ENCODE measurements at regions not wholly inside any gene's neighbourhood (a gene's known extent, or its start where the extent isn't known, plus 50 kb on each side); places are given as distances from the start of the nearest gene placed in this dataset.

DNA sequence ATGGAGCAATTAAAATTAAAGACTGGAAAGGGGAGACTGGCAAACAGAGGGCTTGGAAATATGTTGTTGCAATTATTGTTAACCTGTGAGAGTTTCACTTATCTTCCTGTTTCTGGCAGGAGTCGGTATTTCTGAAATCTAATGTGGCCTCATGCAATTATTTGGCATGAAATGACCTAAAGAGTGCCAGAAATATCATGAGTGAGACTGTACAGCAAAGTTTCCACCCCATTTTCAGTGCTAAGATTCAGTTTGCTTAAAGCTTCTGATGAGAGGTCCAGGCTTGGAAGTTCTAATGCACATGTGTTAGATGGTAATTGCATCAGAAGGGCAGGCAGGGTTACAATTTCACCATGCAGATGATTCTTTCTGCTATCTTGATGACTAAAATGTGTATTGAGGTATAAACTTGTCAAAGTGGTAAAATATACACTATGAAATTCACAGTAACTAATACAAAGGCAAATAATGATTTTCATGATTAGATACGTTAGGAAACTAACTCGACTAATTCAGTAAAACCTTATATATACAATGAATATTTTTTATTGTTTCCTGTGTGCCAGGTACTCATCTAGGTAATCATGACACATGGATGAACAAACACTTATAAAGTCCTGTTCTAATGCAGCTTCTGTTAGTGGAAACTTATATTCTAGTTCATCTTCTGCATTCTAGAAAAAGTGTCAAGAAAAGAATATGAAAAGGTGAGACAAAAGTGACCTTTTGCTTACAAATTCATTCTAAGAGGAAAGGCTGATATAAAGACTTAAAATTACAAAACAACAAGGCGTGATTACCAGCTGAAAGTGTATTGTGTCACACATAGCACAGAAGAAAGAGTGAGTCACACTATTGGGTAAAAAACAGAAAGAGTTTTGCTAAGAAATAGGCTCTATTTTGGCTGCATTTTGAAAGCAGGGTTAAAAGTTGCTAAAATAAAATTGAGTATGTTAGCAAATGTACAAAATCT is 533.4 kb upstream of the SEMA3D start:
- no peaks in the 10 kb centered on the region for H3K9me3 ChIP-seq (ENCODE audit: insufficient read depth, low read length, severe bottlenecking)
- DNase-seq (no peak), ATAC-seq (ENCODE audit: insufficient read depth, low read depth) (no peak)
- H3K4me2 ChIP-seq (ENCODE audit: insufficient read depth, low read length), result no peak overlapping the region
- no peaks in the 10 kb centered on the region for H4K20me1 ChIP-seq (ENCODE audit: insufficient read depth, low read length)
- H3K4me3 ChIP-seq (ENCODE audit: low read depth in 1 of 2, low read length in 2 of 2), result no peak overlapping the region
- H2AFZ ChIP-seq (ENCODE audit: low read depth, low read length), result no peak overlapping the region
- H3K79me2 ChIP-seq (ENCODE audit: insufficient read depth, low read length), result no peaks in the 10 kb centered on the region
- H3K4me1 ChIP-seq (ENCODE audit: insufficient read depth, low read length), result no peaks in the 10 kb centered on the region
- no peak for TF ChIP-seq EZH2 (IDR thresholded peaks at IDR 0.05; ENCODE audit: borderline replicate concordance, low read depth, low read length, severe bottlenecking)
- TF ChIP-seq, protein P1, sequence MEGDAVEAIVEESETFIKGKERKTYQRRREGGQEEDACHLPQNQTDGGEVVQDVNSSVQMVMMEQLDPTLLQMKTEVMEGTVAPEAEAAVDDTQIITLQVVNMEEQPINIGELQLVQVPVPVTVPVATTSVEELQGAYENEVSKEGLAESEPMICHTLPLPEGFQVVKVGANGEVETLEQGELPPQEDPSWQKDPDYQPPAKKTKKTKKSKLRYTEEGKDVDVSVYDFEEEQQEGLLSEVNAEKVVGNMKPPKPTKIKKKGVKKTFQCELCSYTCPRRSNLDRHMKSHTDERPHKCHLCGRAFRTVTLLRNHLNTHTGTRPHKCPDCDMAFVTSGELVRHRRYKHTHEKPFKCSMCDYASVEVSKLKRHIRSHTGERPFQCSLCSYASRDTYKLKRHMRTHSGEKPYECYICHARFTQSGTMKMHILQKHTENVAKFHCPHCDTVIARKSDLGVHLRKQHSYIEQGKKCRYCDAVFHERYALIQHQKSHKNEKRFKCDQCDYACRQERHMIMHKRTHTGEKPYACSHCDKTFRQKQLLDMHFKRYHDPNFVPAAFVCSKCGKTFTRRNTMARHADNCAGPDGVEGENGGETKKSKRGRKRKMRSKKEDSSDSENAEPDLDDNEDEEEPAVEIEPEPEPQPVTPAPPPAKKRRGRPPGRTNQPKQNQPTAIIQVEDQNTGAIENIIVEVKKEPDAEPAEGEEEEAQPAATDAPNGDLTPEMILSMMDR (IDR thresholded peaks at IDR 0.05; ENCODE audit: borderline replicate concordance, extremely low read depth, low read length, poor library complexity, severe bottlenecking), result no peak
- H3K36me3 ChIP-seq (ENCODE audit: insufficient read depth, low read length), result no peaks in the 10 kb centered on the region
- no peaks in the 10 kb centered on the region for H3K27me3 ChIP-seq (ENCODE audit: insufficient read depth, low read length, poor library complexity)
- H3K27ac ChIP-seq (ENCODE audit: low read length), result no peak overlapping the region
- no peak overlapping the region for H3K9ac ChIP-seq (ENCODE audit: low read depth, low read length)

- no peak for TF ChIP-seq EZH2 (IDR thresholded peaks at IDR 0.05; ENCODE audit: borderline replicate concordance, low read depth, low read length, severe bottlenecking)
- TF ChIP-seq, protein P1 (IDR thresholded peaks at IDR 0.05; ENCODE audit: borderline replicate concordance, extremely low read depth, low read length, poor library complexity, severe bottlenecking), result no peak
- no peak overlapping the region for H2AFZ ChIP-seq (ENCODE audit: low read depth, low read length)
- ATAC-seq (ENCODE audit: insufficient read depth, low read depth), result no peak
These were observed 529.5 kb upstream of the SEMA3D start for GRCh38 chr7:85716353-85716752.

GRCh38 chr7:85714951-85715350 is 528.1 kb upstream of the SEMA3D start:
- no peak overlapping the region for H2AFZ ChIP-seq (ENCODE audit: low read depth, low read length)
- H3K9ac ChIP-seq (ENCODE audit: low read depth, low read length), result no peak overlapping the region
- no peaks in the 10 kb centered on the region for H3K9me3 ChIP-seq (ENCODE audit: insufficient read depth, low read length, severe bottlenecking)
- DNase-seq (no peak), ATAC-seq (ENCODE audit: insufficient read depth, low read depth) (no peak)
- H4K20me1 ChIP-seq (ENCODE audit: insufficient read depth, low read length), result no peaks in the 10 kb centered on the region
- no peak overlapping the region for H3K4me3 ChIP-seq (ENCODE audit: low read depth in 1 of 2, low read length in 2 of 2)
- no peaks in the 10 kb centered on the region for H3K36me3 ChIP-seq (ENCODE audit: insufficient read depth, low read length)
- no peak overlapping the region for H3K27ac ChIP-seq (ENCODE audit: low read length)
- H3K4me1 ChIP-seq (ENCODE audit: insufficient read depth, low read length), result no peaks in the 10 kb centered on the region
- TF ChIP-seq EZH2 (IDR thresholded peaks at IDR 0.05; ENCODE audit: borderline replicate concordance, low read depth, low read length, severe bottlenecking), result no peak
- TF ChIP-seq, protein P1 (IDR thresholded peaks at IDR 0.05; ENCODE audit: borderline replicate concordance, extremely low read depth, low read length, poor library complexity, severe bottlenecking), result no peak
- no peak overlapping the region for H3K4me2 ChIP-seq (ENCODE audit: insufficient read depth, low read length)
- no peaks in the 10 kb centered on the region for H3K79me2 ChIP-seq (ENCODE audit: insufficient read depth, low read length)
- H3K27me3 ChIP-seq (ENCODE audit: insufficient read depth, low read length, poor library complexity), result no peaks in the 10 kb centered on the region

More at GRCh38 chr7:85716353-85716752, 529.5 kb upstream of the SEMA3D start:
- no peaks in the 10 kb centered on the region for H3K79me2 ChIP-seq (ENCODE audit: insufficient read depth, low read length)
- no peak for DNase-seq
- no peaks in the 10 kb centered on the region for H4K20me1 ChIP-seq (ENCODE audit: insufficient read depth, low read length)
- H3K4me1 ChIP-seq (ENCODE audit: insufficient read depth, low read length), result no peaks in the 10 kb centered on the region
- no peak overlapping the region for H3K9ac ChIP-seq (ENCODE audit: low read depth, low read length)
- no peaks in the 10 kb centered on the region for H3K9me3 ChIP-seq (ENCODE audit: insufficient read depth, low read length, severe bottlenecking)
- no peaks in the 10 kb centered on the region for H3K36me3 ChIP-seq (ENCODE audit: insufficient read depth, low read length)
- no peak overlapping the region for H3K27ac ChIP-seq (ENCODE audit: low read length)
- no peak overlapping the region for H3K4me2 ChIP-seq (ENCODE audit: insufficient read depth, low read length)
- H3K4me3 ChIP-seq (ENCODE audit: low read depth in 1 of 2, low read length in 2 of 2), result no peak overlapping the region
- no peaks in the 10 kb centered on the region for H3K27me3 ChIP-seq (ENCODE audit: insufficient read depth, low read length, poor library complexity)
